ENCODE measurements at regions not wholly inside any gene's neighbourhood (a gene's known extent, or its start where the extent isn't known, plus 50 kb on each side); places are given as distances from the start of the nearest gene placed in this dataset.

DNA sequence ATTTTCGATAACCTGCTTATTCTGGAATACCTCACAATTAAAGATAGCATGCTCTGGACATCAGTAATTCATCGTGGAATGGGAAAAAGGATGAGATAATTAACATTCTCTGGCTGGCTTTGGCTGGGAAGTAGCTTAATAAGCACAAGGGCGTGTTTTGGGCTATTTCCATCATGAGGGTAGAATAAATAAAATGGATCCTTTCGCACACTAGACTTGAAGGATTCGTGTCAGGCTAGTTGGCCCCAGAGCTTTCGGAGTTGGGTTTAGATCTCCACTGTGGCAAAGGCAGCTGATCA is 151.2 kb upstream of the ADRA1B start:
- no peak for DNase-seq

DNA sequence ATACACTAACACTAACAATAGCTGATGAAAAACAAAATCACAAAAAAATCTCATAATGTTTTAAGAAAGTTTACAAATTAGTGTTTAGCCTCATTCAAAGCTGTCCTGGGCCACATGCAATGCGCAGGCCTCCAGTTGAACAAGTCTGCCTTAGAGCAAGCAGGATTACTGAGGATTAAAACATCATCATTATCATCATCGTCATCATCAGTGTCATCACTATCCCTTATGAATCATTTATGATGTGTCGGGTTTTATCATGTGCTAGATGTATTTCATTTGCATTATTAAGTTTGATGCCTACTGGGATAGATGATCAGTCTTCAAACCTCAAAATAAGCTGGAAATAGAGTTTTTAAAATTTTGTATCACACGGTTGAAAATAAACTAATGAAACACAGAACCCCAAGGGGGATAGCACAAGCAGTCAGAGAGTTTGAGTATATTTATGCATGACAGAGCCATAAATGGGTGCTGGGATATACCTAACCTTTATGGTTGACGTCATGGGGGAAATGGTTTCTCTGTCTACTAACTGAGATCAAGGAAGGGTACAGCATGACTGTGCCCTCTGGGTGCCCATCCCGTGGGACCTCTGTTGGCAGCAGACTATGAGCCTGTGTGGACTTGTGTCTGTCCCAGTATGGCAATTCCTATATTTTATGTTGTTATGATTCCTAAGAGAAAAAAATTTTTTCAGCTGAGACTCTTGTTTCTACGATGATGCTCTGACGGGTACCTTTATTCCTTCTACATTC is 150.3 kb upstream of the ADRA1B start:
- no peak for DNase-seq

DNA sequence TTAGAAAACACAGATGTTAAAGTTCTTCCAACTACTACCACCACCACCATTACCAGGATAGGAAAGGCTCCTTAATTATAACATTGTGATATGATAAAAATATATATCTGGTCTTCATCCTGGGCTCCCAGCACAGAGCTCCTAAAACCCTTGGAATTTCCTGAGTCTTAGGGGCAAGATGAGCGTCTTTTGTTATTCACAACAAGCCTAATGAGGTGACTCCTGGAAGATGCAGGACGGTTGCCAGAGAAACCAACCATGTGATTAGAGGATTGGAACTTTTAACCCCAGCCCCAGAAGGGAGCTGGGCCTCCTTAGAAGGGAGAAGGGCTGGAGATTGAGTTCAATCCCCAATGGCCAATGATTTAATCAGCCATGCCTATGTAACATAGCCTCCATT is 148.0 kb upstream of the ADRA1B start:
- no peak for DNase-seq

DNA sequence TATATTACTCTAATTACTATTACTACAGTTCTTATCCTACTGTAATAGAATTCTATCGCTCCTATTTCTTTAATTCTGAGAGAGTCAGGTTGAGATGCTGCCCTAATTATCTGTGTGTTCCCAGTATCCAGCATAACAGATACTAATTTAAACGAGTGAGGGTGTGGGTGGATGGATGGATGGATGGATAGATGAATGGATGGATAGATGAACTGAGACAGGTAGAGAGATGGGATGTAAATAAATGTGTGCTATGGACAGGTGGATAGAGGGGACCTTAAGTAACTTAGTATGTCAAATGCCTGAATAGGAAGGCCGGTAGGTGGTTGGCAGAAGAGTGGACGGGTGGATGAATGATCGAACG is 143.6 kb upstream of the ADRA1B start:
- no peak for DNase-seq

DNA sequence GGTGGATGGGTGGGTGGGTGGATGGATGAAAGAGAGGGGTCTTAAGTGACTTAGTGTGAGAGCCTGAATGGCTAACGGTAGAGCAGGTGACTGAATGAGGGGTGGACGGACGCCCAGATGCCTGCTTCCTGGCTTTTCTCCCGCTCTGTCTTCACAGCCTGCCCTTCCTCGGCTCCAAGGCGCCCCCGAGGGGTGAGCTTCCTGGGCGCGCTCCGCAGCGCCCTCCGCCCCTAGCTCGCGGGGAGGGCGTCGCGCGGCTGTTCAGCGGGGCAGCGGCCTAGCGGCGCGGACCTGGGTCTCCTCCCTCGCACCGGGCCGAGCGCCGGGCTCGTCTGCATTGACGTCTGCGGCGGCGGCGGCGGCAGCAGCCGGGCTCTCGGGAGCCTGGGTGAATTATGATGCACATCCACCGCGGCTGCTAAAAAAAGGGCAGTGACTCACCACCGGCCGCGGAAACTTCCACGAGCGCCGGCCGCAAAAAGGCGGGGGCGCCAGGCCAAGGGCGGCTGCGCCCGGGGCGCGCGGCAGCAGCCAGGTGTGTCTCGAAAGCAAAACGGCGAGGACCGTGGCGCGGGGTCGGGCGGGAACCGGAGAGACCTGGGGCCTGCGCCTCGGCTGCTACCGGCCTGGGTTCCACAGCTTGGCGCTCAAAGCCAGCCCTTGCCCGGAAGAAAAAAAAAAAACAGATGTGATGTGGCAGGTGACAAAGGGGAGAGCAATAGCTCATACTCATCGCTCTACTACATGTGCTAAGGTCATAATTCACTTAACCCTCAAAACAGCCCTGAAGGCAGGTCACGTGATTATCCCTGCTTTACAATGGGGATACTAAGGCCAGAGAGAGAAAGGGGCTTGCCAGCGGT is 143.0 kb upstream of the ADRA1B start:
- DNase-seq: peak; percentile 76

DNA sequence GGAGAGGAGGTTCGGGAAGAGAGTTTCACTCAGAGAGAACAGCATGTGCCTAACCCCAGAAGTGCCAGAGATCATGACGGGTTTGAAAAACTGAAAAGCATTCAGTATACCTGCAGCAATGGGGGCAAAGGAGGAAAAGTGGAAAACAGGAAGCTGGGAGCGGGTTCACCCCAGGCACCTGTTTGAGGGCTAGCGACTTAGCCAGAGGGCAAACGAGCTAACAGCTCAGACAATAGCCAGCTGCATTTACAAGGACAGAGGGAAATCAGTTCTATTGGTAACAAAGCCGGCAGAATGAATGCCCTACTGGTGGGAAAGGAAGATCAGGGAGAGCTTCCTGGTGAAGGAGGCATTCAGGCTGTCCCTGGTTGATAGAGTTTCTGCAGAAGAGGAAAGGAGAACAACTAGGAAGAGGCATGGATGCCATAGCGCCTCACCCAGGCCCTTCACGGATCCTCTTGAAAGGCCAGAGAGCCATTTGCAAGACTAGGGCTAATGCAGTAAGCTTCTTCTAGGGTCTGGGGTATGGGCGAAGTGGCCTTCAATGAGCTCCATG is 141.7 kb upstream of the ADRA1B start:
- DNase-seq: no peak

DNA sequence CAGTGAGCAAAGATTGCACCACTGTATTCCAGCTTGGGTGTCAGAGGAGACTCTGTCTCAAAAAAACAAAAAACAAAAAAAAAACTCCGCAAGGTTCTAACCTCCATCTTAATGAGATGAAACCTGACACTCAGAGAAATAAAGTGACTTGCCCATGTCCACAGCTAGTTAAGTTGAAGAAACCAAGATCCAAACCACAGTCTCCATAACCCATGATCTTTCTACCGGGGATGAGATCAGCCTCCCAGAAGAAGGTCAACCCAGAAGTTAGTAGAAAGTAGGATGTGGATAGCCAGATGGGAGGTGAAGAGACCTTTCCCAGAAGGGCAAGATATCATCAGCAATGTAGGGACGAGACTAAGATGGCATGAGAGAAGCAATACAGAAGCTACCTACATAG is 140.4 kb upstream of the ADRA1B start:
- DNase-seq: no peak

DNA sequence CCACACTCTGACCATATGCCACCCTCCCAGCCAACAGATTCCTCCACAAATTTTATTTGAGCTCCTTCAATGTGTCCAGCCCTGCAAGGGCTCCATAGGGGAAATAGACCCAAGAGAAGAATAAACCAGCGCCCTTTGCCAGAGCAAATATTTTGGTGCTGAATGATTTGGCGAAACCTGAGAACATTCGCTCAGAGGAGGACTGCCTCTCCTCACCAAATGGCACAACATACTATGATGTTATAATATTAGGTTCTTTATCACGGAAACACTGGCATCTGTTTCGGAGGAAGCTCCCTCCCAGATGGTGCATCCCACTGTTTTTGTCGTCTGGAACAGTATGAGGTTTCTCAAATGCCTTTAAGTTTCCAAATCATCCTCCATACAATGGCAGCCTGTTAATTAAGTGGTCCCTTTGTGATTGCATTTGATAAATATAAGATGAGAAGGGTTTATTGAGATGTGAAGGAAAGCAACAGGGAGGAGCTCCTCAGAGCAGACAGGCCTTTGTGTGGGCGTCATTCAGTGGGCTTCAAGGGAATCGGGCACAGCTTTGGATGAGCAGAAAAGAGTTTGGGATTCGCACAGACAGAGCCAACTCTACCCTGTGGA is 139.1 kb upstream of the ADRA1B start:
- no peak for DNase-seq

DNA sequence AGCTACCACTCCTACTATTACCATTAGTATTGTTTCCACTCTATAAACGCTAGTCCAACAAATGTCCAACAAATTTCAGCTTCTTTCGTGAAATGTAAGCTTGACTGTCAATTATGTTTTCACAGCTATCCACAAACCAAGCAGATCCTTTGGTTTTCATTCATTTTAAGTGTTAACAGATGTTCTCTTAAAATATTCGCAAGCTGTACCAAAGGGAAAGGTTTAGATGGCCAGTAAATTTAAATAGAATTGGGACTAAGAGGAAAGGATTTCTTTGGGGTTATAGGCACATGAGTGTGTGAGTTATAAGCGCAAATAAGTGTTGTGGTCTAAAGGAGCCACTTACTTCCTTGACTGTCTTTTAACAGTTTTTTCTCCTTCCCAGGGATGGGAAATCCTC is 136.8 kb upstream of the ADRA1B start:
- DNase-seq: no peak

DNA sequence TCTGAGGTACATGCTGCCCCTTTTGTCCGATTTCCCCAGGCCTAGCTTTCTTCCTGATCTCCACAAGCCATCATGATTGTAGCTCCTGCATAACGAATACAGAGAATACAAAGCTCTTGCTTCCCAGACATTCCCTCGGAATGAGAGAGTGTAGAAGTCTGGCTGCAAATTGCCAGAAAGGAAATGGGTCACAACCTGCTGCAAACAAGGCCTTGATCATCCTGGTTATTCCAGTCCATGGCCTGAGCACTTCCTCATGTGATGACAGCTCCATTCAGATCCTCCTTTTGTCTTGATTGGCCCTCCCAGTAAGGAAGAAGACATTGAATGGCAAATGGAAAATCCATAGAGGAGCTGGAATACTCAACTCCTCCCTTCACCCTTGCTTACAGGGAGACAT is 136.0 kb upstream of the ADRA1B start:
- no peak for DNase-seq

DNA sequence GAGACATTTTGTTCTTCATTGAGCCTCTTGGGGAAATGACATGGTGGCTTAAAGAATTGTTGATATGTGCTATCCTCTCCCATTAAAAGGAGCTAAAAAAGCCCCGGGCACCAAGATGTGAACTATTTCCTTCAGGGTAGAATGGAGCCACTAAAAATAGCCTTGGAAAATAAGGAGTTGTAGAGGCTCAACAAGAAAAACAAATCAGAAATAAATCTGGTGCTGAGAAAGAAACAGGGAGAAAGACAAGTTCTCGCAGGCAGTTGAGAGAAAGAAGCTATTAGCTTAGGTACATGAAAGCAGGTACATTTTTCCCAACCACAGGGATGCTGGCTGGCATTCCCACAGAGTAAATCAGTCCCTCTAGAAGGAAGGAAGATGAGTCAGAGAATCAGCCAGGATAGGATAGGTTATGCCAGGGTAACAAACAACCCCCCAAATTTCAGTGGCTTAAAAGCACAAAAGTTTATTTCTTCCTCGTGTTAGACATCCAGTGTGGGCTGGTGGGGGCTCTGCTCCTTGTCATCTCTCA is 134.6 kb upstream of the ADRA1B start:
- no peak for DNase-seq

DNA sequence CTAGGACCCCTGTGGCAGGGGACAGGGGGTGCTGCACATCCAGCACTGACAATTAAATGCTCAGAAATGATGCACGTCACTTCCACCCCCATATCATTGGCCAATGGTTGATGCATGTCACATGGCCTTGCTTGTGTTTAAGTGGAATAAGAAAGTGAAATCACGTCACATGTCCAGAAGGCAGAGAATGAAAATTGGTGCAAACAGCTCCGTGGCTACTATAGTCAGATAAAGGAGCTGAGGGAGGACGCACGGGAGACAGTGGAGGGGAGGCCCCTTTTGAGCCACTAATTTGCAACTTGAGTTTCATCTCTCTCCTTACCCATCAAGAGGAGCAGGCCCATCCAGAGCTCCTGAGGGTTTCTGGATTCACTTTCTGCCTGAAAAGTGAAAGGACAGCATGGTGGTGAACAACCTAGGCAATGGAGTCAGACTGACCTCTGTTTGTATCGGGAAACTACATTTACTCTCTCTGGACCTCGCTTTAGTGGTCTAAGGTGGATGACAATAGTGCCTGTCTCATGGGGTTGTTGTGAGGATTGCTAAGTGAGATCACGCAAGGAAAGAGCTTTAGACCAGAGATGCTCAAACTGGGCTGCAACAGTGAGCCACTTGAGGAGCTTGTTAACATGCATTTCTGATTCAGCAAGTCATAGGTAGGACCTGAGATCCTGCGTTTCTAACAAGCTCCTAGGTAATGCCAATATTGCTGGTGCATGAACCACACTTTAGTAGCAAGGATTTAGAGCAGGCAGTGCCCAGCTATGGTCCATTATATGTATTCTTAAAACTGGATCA is 133.9 kb upstream of the ADRA1B start:
- no peak for DNase-seq

DNA sequence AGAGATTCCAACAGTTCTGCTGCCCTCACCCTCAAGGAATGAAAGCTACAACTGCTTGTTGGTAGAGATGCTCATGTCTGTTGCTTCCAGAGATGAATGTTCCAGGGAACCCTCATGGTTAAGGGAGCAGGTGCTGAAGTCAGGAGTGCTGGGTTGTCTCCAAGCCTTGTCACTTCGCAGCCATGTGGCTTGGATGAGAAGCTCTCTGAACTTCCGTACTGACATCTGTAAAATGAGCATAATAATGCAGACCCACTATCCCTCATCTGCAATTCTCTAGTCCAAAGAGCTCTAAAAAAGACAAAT is 133.3 kb upstream of the ADRA1B start:
- DNase-seq: no peak

DNA sequence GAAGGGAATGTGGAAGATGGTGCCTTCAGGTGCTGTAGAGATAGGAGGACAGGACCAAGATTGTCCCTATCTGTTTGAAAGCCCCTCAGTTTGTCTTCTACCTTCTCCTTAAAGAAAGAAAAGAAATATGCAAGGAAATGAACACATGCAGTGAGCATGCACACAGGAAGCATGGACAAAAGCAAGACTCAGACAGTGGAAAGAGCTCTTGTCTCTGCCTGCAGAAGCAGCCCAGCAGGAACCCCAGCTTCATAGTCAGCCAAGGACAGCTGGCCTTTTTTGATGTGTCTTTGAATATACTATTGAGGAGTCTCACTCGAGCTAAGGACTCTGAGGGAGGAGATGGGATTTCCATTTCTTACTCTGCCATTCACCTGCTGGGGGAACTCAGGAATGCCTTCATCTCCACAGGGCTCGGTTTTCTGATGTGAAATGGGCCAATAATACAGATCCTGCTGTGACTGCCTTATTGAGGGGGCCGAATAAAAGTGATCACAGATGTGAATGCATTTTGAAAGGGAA is 132.5 kb upstream of the ADRA1B start:
- no peak for DNase-seq

DNA sequence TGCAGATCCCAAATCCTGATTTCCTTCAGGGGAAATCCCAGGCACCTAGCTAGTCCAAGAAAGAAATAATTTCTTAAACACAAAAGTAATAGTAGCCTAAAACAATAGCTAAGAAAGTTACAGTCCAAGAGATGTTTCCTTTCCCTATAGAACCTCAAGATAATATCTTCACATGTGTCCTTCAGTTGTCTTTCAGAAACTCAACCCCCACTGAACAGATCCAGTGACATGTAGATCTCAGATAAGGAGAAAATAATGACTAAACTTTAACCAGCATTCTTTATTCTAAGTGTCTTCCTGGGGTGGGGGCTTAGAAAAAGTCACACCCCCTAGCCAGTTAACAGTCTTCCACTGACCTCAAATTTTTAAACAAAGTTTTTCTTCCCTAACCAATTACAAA is 131.3 kb upstream of the ADRA1B start:
- no peak for DNase-seq

DNA sequence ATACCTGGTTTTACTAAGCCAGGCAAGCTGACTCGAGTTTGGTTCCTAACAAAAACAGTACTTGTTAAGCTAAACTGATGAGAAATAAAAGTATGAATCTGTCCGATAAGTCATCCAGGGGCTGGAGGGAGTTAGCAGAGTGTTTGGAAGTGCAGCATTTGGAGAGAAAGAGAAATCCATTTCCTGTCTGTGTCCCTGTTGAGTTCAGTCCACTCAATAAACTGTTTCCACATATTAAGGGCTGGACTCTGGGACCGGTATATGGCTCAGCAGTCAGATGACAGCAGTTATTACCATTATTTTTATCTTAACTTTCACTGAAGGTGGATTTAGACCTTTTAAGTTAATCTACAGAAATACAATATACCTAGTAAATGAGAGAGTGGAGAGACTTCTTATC is 130.6 kb upstream of the ADRA1B start:
- no peak for DNase-seq

DNA sequence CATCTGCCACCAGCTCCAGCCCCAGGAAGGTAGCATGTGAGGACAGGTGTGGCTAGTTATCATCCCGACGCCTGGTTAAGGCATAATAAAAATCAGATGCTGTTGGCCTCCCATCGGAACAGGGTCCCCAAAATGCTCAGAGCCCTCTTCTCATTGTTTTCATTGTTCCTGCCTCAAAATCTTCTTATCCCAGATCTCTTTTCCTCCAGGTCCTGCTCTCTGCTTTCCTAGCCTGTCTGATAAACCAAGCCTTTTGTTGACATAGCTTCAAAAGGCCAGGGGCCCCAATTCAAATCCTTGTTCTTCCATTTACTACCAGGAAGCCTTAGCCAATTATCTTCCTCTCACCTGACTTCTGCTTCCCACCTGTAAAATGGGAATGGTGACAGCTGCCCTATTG is 130.1 kb upstream of the ADRA1B start:
- DNase-seq: no peak

DNA sequence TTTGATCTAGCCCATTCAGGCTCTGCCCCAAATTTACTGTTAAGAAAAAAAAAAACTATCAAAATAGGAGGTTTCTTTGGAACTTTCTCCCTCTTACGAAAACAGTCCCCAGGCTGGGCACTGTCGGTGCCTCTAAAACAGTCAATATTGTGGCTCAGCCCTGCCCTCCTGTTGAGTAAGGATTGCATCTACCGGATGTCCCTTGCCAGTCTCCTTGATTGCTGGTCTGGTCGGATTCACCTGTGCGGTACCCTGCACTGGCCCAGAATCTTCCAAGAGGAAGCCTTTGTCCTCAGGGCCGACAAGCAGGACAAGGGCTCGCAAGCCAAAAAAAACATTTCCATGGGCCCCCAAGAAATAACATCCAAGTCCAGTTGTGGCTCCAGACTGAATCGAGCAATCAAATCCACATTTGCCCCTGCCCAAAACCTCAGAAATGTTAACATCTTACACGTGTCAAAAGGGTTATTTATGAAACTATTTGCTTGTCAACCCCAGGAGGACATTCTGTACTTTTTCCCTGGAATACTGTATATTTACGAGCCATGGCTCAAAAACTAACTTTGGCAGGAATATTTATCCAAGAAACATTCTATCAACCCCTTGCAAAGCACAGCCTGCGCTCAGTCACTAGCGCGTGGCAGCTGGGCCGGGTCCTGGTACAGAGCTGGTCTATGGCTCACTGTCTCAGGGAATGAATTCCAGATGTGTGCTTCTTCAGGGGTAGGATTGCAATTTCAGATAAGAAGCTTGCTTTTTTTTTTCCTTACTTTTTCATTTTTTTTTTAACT is 129.2 kb upstream of the ADRA1B start:
- DNase-seq: no peak

DNA sequence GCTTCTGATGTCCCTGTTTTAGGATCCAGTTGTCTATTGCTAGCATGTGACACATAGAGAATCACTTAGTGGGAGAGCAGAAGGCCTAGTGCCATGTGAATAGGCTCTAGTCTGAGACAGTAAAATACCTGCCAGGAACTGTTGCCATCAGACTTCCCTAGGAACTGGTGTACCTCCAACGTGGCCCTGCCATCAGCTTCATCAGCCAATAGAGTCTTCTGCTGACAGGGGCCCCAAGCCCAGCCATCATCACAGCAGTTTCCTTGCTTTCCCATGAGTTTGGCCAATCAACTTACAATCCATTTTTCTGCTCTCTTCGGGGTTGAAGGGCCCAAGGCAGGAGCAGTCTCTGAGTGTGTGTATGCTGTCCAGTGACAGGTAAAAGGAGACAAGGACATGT is 128.4 kb upstream of the ADRA1B start:
- DNase-seq: no peak

DNA sequence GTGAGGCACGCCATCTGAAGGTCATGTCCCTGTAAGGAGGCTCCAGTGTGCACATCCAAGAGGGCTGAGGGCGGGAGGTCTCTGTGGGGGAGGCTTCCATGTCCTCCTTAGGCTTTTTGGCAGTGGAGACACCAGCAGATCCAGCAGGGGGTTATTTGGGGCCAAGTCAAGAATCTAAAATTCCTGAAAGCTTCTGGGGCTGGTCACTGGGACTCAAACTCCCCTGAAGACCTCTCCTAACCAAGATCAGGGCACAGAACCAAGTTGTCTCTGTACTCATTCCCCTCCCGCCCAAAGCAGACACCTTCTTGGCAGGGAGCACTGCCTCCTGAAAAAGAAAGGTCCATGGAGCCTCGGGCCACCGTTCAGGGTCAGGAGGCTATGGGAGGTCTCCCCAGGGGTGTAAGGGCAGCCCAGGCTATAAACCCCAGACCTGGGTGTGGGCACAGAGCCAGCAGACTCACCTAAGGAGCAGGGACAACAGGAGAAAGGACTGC is 127.4 kb upstream of the ADRA1B start:
- no peak for DNase-seq

DNA sequence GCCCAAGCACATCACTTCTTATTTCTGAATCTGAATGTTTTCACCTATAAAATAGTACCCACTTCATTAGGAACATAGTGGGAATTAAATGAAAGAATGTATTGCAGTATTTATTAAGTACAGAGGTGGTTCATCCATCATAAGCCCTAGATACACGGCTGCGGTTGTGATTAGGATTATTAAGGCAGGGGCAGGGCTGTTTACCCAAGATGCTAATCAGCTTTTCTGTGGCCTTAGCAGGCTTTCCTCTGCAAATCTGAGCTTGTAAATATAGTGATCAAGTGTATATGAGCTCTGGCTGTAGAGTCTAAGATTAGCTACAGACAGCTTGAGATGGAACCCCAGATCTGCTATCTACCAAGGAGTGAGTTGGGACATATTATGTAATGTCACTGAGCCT is 124.1 kb upstream of the ADRA1B start:
- no peak for DNase-seq
